Retina (tissue), 1 donor: ENCODE measurements at regions not wholly inside any gene's neighbourhood (a gene's known extent, or its start where the extent isn't known, plus 50 kb on each side); places are given as distances from the start of the nearest gene placed in this dataset.
A peak's percentile ranks its signal among the peaks of the same experiment; 100 is the strongest.
"Not testable (repeated sequence)": the region's sequence is repeated elsewhere in the genome, so short reads cannot be mapped to it uniquely, and the experiment has no call there.

ENCODE experiments used
- DNase-seq: peaks from one replicate; pipeline ENCODE4 v3.0.0-alpha.2; 2016

- DNase-seq, result peak; percentile 91
Observed at GRCh38 chr20:22691369-22692118, 107.2 kb upstream of the FOXA2 start.

DNA sequence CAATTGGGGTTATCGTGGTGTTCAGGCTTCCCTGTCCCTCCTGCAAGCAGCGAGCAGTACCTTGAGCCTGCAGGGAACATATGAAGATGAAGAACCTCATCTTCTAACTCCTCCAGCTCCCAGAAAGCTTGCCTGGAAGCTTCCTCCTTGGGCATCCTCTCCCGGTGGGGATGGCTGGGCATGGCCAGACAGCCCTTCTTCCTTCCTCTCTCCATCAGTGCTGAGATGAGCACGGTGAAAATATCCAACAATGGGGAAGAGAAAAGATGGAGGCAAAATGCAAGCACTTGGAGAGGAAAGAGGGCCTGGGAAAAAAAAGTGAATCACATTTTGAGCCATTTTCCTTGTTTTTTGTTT is 107.7 kb upstream of the FOXA2 start:
- no peak for DNase-seq

- DNase-seq, result not testable (repeated sequence)
Observed at GRCh38 chr20:22692620-22693019, 108.2 kb upstream of the FOXA2 start.

GRCh38 chr20:22696759-22697158 is 112.4 kb upstream of the FOXA2 start:
- DNase-seq, result no peak

GRCh38 chr20:22698259-22698842 is 114.0 kb upstream of the FOXA2 start:
- DNase-seq, result no peak

GRCh38 chr20:22699396-22699795 is 115.0 kb upstream of the FOXA2 start:
- no peak for DNase-seq

DNA sequence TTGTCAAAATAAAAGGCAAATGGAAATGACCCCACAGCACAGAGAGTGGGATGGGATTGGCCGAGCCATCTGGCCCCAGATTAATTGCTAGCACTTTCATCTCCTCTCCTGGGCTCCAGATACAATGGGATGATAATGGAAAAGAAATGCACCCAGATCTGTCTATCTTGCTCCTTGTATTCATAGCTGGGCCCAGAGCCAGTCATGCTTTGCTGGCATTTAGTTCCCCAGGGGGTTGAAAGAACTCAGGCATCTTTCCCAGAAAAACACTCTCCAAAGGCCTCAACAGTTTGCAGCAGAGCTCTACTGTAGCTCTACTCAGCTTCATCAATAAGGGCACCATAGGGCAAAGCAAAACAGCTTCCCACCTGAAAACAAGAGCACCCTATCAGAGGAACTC is 116.0 kb upstream of the FOXA2 start:
- DNase-seq, result no peak

- no peak for DNase-seq
Observed at GRCh38 chr20:22701679-22702308, 117.4 kb upstream of the FOXA2 start.

GRCh38 chr20:22703843-22704242 is 119.5 kb upstream of the FOXA2 start:
- DNase-seq, result no peak

DNA sequence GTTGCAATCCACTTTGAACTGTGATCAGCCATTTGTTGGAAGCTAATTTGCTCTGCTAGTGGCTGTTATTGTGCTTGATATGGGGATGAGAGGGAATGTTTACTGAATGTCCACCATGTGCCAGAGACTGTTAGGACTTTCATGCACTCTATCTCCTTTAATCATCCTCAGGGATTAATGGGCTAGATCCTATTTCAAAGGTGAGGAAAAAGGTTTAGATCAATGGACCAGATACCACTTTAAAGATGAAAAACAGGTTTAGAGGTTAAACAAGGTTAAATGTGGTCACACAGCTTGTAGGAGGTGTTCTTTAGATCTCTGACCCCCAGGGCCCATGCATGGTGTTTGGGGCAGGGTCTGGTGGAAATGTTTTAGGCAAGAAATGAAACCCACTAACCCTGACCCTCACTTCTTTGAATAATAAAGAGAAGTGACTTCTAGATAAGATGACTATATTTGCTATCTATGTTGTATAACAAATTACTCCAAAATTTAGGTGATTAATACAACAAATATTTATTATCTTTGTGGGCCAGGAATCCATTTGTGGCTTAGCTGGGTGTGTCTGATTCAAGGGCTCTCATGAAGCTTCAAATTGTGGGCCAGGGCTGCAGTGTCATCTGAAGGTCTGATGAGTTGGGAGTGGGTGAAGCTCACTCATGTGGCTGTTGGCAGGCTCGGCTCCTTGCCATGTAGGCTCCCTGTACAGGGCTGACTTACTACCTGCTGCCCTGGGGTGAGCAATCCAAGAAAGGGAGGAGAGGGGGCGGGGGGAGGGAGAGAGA is 127.8 kb upstream of the FOXA2 start:
- no peak for DNase-seq

DNA sequence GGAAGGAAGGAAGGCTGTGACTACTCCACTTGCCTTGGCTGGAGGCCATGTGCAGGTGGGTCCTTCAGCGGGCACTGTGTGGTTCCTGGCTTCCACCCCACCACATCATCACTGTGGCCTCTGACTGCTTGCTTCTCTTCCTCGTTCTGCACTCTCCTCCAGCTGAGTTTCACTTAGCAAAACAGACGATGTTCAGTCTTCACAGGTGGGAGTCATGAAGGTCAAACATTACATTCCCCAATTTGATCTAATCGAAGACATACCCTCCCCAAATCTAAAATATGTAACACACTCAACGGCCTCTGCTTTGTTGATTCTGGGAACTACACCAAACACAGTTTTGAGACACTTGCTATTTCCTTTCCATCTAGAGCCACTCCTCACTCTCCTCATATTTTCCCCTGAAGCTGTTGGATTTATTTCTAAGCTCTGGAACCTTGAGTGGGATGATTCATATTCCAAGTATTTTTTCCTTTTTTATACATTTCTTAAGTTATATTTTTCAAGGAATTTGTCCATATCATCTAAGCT is 132.5 kb upstream of the FOXA2 start:
- no peak for DNase-seq

DNA sequence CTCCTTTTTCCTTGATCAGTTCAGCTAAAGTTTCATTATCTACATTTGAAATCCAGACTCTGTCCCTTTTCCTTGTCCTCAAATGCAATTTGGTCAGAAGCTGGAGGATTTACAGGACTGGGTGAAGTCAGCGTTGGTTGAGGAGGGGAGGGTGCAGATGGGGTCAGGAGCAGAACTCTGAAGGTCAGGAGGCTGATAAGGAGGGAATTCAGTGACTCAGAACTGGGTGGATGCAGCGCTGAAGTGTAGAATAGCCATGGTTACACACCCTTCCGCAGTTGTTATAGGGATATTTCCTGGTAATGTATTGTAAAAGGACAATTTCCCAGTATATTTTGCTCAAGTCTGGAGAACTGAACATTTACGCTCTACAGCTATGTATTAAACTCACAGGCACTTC is 133.1 kb upstream of the FOXA2 start:
- DNase-seq, result no peak

GRCh38 chr20:22719167-22719591 is 134.8 kb upstream of the FOXA2 start:
- DNase-seq, result no peak

GRCh38 chr20:22720206-22720605 is 135.8 kb upstream of the FOXA2 start:
- no peak for DNase-seq

DNA sequence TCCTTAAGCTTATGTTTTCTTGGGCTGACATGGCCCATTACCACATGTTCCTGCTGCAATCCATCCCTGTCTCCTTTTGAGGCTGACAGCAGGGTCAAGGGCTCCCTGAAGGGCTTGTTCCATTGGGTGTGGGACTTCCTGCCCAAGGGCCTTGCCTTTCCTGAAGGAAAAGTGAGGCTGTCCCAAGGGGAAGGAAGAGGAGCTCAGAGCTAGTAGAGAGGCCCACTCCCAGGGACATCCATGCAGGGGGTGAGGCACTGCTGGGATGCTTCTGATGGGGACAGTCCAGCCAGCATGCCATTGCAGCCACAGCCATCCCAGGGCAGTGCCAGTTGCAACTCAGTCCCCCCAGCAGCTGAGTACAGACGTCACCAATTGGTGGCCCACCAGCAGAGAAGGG is 138.4 kb upstream of the FOXA2 start:
- DNase-seq, result no peak

GRCh38 chr20:22723659-22724058 is 139.3 kb upstream of the FOXA2 start:
- DNase-seq, result no peak

DNA sequence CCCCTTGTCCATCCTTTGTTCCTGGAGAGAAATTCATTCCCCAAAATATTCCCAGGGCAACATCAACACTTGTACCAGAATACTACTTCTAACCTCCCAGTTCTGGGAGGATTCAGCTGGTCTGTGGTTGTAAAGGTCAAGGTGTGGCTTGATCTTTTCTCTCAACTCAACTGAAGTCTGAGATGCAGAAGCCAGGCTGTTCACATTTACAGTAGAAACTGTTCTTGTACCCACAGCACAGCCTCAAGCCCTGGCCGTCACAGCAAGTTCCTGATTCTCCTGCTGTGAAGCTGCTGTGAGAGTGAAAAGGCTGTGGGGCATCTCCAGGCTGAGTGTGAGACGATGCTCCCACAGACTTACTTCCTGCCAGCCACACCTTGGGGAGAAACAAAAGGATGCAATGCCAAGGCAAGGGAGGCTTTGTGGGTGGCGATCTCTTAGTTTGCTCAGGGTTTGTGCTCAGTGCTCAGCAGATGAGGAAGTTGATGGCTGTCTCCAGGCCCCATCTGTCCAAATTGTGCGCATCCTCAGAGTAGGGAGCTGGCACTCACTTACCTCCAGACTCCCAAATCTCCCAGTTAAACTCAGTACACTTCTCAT is 143.9 kb upstream of the FOXA2 start:
- DNase-seq, result no peak

DNA sequence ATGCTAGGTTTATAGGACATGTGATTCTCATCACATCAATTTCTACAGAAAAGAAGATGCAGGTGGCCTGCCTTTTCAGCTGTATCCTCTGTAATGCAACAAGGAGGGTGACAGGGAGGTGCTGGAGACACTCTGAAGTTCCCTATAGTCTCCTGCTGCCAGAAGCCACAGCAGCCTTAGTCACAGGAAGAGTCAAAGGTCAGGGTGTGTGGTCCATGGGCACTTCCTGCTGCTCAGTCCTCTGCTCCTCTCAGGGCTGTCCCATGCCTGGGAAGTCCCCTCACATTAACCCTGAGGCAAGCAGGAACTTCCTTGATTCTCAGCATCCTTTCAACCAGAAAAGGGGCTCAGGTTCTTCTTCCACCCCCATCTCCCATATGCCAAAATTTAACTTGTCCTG is 144.8 kb upstream of the FOXA2 start:
- DNase-seq, result no peak

- DNase-seq, result no peak
Observed at GRCh38 chr20:22729616-22730236, 145.4 kb upstream of the FOXA2 start.

DNA sequence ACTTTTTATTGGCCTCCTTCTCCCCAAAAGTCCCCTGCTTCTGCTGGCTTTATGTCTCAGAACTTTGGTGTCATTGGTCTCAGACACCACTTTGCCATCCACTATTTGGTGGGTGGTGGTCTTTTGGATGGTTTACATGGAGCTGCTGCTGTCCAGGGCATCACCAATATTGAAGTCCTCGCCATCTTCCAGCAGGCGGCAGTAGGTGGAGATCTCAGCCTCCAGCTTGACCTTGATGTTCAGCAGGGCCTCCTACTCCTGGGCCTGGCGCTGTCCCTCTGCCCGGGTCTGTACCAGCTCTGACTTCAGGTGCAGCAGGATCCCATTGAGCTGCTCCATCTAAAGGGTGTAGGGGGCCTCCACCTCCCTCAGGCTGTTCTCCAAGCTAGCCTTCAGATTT is 148.4 kb upstream of the FOXA2 start:
- DNase-seq, result no peak

DNA sequence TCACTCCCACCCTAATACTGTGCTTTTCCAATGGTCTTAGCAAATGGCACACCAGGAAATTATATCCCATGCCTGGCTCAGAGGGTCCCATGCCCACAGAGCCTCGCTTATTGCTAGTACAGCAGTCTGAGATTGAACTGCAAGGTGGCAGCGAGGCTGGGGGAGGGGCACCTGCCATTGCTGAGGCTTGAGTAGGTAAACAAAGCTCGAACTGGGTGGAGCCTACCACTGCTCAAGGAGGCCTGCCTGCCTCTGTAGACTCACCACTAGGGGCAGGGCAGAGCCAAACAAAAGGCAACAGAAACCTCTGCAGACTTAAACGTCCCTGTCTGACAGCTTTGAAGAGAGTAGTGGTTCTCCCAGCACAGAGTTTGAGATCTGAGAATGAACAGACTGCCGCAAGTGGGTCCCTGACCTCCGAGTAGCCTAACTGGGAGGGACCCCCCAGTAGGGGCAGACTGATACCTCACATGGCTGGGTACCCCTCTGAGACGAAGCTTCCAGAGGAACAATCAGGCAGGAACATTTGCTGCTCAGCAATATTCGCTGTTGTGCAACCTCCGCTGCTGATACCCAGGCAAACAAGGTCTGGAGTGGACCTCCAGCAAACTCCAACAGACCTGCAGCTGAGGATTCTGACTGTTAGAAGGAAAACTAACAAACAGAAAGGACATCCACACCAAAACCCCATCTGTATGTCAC is 150.7 kb upstream of the FOXA2 start:
- DNase-seq, result not testable (repeated sequence)

DNA sequence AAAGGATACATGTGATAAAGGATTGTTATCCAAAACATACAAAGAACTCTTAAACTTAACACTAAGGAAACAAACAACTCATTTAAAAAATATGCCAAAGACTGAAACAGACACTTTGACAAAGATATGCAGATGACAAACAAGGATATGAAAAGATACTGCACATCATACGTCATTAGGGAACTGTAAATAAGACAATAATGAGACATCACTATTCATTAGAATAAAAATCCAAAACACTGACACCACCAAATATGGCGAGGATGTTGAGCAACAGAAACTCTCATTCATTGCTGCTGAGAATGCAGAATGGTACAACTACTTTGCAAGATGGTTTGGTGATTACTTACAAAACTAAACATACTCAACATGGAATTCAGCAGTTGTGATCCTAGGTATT is 156.5 kb upstream of the FOXA2 start:
- no peak for DNase-seq
